ENCODE measurements at regions not wholly inside any gene's neighbourhood (a gene's known extent, or its start where the extent isn't known, plus 50 kb on each side); places are given as distances from the start of the nearest gene placed in this dataset.

DNA sequence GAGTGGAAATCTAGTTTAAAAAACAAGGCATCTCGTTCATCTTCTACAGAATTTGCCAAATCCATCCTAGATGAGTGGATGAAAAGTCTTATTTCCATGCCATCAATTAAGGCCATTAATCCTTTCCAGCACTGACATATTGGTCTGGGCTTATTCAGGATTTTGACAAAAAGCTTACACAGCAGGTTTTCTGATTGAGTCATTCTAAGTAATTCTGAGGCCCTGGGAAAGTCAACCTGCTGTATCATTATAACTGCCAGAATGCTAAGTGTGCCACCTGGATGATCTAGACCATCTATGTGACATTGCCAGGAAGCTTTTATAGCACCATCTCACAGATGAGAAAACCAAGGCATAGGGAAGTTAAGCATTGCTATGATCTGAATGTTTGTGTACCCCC lies 132.1 kb upstream of the MAP3K1 start:
- no peak for TF ChIP-seq POLR2A (IDR thresholded peaks at IDR 0.05)
- TF ChIP-seq, protein P1, sequence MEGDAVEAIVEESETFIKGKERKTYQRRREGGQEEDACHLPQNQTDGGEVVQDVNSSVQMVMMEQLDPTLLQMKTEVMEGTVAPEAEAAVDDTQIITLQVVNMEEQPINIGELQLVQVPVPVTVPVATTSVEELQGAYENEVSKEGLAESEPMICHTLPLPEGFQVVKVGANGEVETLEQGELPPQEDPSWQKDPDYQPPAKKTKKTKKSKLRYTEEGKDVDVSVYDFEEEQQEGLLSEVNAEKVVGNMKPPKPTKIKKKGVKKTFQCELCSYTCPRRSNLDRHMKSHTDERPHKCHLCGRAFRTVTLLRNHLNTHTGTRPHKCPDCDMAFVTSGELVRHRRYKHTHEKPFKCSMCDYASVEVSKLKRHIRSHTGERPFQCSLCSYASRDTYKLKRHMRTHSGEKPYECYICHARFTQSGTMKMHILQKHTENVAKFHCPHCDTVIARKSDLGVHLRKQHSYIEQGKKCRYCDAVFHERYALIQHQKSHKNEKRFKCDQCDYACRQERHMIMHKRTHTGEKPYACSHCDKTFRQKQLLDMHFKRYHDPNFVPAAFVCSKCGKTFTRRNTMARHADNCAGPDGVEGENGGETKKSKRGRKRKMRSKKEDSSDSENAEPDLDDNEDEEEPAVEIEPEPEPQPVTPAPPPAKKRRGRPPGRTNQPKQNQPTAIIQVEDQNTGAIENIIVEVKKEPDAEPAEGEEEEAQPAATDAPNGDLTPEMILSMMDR (IDR thresholded peaks at IDR 0.05), result no peak
- no peak for TF ChIP-seq POLR2AphosphoS5 (IDR thresholded peaks at IDR 0.05)

All from suprapubic skin (tissue), 4 donors.